OCI-LY1 (cell line): ENCODE measurements at regions not wholly inside any gene's neighbourhood (a gene's known extent, or its start where the extent isn't known, plus 50 kb on each side); places are given as distances from the start of the nearest gene placed in this dataset.

ENCODE experiments used
- H2AFZ ChIP-seq: fragments of 200-600 bp; sonication (generic), shearing (Covaris generic); 2 replicates; pipeline ENCODE4 v1.6.0; 2014; ENCODE audit warnings: antibody characterized with exemption, mild to moderate bottlenecking, low read length
- H3F3A ChIP-seq: fragments of 200-600 bp; sonication (generic), shearing (Covaris generic); 2 replicates; pipeline ENCODE4 v1.6.0; 2014; ENCODE audit warnings: mild to moderate bottlenecking, antibody characterized with exemption, low read length, moderate library complexity; ENCODE audit not compliant: insufficient read depth
- H3K27ac ChIP-seq: fragments of 200-600 bp; sonication (generic); 2 replicates; pipeline ENCODE4 v1.5.1; 2014; ENCODE audit warnings: low read length, mixed run types, mild to moderate bottlenecking, low read depth; ENCODE audit not compliant: poor library complexity, severe bottlenecking
- H3K27me3 ChIP-seq: fragments of 200-600 bp; sonication (generic); 2 replicates; pipeline ENCODE4 v1.6.0; 2014; ENCODE audit warnings: antibody characterized with exemption, mild to moderate bottlenecking, low read length, moderate library complexity; ENCODE audit not compliant: insufficient read depth
- H3K36me3 ChIP-seq: fragments of 200-600 bp; sonication (generic); 2 replicates; pipeline ENCODE4 v1.6.1; 2014; ENCODE audit warnings: mild to moderate bottlenecking, antibody characterized with exemption, low read length, moderate library complexity, mixed read lengths; ENCODE audit not compliant: insufficient read depth
- H3K4me1 ChIP-seq: fragments of 200-600 bp; sonication (generic); 2 replicates; pipeline ENCODE4 v1.5.1; 2014; ENCODE audit warnings: mild to moderate bottlenecking, low read length, moderate library complexity; ENCODE audit not compliant: insufficient read depth, severe bottlenecking
- H3K4me2 ChIP-seq: fragments of 200-600 bp; sonication (generic), shearing (Covaris generic); 2 replicates; pipeline ENCODE4 v1.6.1; 2014; ENCODE audit warnings: low read length
- H3K4me3 ChIP-seq: fragments of 200-600 bp; sonication (generic); 2 replicates; pipeline ENCODE4 v1.5.1; 2014; ENCODE audit warnings: low read length, low read depth, mild to moderate bottlenecking, mixed read lengths; ENCODE audit not compliant: poor library complexity, severe bottlenecking
- H3K79me2 ChIP-seq: fragments of 200-600 bp; shearing (Covaris generic); 2 replicates; pipeline ENCODE4 v1.6.1; 2016; ENCODE audit warnings: mixed run types, low read length, mixed read lengths; ENCODE audit not compliant: insufficient read depth
- H3K9ac ChIP-seq: fragments of 200-600 bp; sonication (generic), shearing (Covaris generic); 2 replicates; pipeline ENCODE4 v1.6.1; 2014; ENCODE audit warnings: mild to moderate bottlenecking, low read length, mixed read lengths
- H3K9me2 ChIP-seq: fragments of 200-600 bp; sonication (generic), shearing (Covaris generic); 2 replicates; pipeline ENCODE4 v1.6.1; 2014; ENCODE audit warnings: low read depth, mild to moderate bottlenecking, low read length, mixed read lengths
- H3K9me3 ChIP-seq: fragments of 200-600 bp; shearing (Covaris generic); 2 replicates; pipeline ENCODE4 v1.6.1; 2014; ENCODE audit warnings: low read length, mixed read lengths
- H4K20me1 ChIP-seq: fragments of 200-600 bp; sonication (generic), shearing (Covaris generic); 2 replicates; pipeline ENCODE4 v1.6.0; 2016; ENCODE audit warnings: mild to moderate bottlenecking, low read length; ENCODE audit not compliant: insufficient read depth
- CTCF ChIP-seq: fragments of 200-600 bp; sonication (generic), shearing (Covaris generic); IDR thresholded peaks from 2 replicates; pipeline ENCODE4 v1.5.1; 2017; ENCODE audit warnings: mild to moderate bottlenecking, antibody characterized with exemption, low read length, moderate library complexity, mixed read lengths
- EZH2 ChIP-seq: fragments of 200-600 bp; sonication (generic), shearing (Covaris generic); IDR thresholded peaks from 2 replicates; pipeline ENCODE4 v1.8.0; 2017; ENCODE audit warnings: borderline replicate concordance, mixed run types, mild to moderate bottlenecking, antibody characterized with exemption, low read length, moderate library complexity, mixed read lengths

- Histone ChIP-seq H3K9me2 (no peaks in the 10 kb centered on the region), H3K4me3 (no peak overlapping the region), H3K27ac (no peak overlapping the region), H4K20me1 (no peaks in the 10 kb centered on the region), H3F3A (no peaks in the 10 kb centered on the region), H3K4me2 (no peak overlapping the region), H3K27me3 (no peaks in the 10 kb centered on the region), H2AFZ (no peak overlapping the region), H3K9me3 (no peaks in the 10 kb centered on the region), H3K9ac (no peak overlapping the region), H3K4me1 (no peaks in the 10 kb centered on the region), H3K36me3 (no peaks in the 10 kb centered on the region), H3K79me2 (no peaks in the 10 kb centered on the region)
- TF ChIP-seq EZH2 (no peak), CTCF (no peak)
These were observed 116.0 kb downstream of the LIPG start for GRCh38 chr18:49677762-49678413.

GRCh38 chr18:49677081-49677480 is 115.2 kb downstream of the LIPG start:
- H3K27me3 ChIP-seq, result no peaks in the 10 kb centered on the region
- H3K9me3 ChIP-seq, result no peaks in the 10 kb centered on the region
- no peaks in the 10 kb centered on the region for H3K9me2 ChIP-seq
- no peaks in the 10 kb centered on the region for H3F3A ChIP-seq
- no peaks in the 10 kb centered on the region for H4K20me1 ChIP-seq
- TF ChIP-seq EZH2, result no peak
- no peak for TF ChIP-seq CTCF
- no peak overlapping the region for H3K27ac ChIP-seq
- no peaks in the 10 kb centered on the region for H3K4me1 ChIP-seq
- H3K9ac ChIP-seq, result no peak overlapping the region
- no peak overlapping the region for H2AFZ ChIP-seq
- no peak overlapping the region for H3K4me3 ChIP-seq
- H3K36me3 ChIP-seq, result no peaks in the 10 kb centered on the region
- no peaks in the 10 kb centered on the region for H3K79me2 ChIP-seq
- no peak overlapping the region for H3K4me2 ChIP-seq

GRCh38 chr18:49673281-49673680 is 111.4 kb downstream of the LIPG start:
- Histone ChIP-seq H3K4me1 (no peaks in the 10 kb centered on the region), H2AFZ (no peak overlapping the region), H4K20me1 (no peaks in the 10 kb centered on the region), H3K27ac (no peak overlapping the region), H3K9me2 (no peaks in the 10 kb centered on the region), H3K36me3 (no peaks in the 10 kb centered on the region), H3K79me2 (no peaks in the 10 kb centered on the region), H3K27me3 (no peaks in the 10 kb centered on the region), H3K4me3 (no peak overlapping the region), H3K4me2 (no peak overlapping the region), H3K9me3 (no peaks in the 10 kb centered on the region), H3F3A (no peaks in the 10 kb centered on the region), H3K9ac (no peak overlapping the region)
- no peak for TF ChIP-seq CTCF
- TF ChIP-seq EZH2, result no peak
